ENCODE measurements at regions not wholly inside any gene's neighbourhood (a gene's known extent, or its start where the extent isn't known, plus 50 kb on each side); places are given as distances from the start of the nearest gene placed in this dataset.

GRCh38 chr3:190768891-190769290 is 93.6 kb downstream of the GMNC start:
- TF ChIP-seq EZH2 (IDR thresholded peaks at IDR 0.05; ENCODE audit: borderline replicate concordance, low read depth, low read length, poor library complexity, severe bottlenecking) (no peak), CTCF (conservative IDR thresholded peaks at IDR 0.05; ENCODE audit: low read depth, low read length) (no peak)
- ChIA-PET POLR2A (ENCODE audit: low non-redundant PET) (no interaction called here), CTCF (no interaction called here)
- Histone ChIP-seq H3K4me1 (ENCODE audit: insufficient read depth, low read length, poor library complexity, severe bottlenecking) (peaks cover 13% of the 10 kb centered on the region), H3K27me3 (replicated peaks; ENCODE audit: insufficient read depth, low read depth, low read length, poor library complexity) (no peaks in the 10 kb centered on the region), H3K27ac (ENCODE audit: low read depth, low read length, poor library complexity, severe bottlenecking) (no peak overlapping the region), H3K4me3 (ENCODE audit: low read depth, low read length, poor library complexity, severe bottlenecking) (no peak overlapping the region), H3K36me3 (ENCODE audit: insufficient read depth, low read length, poor library complexity, severe bottlenecking) (no peaks in the 10 kb centered on the region), H3K9me3 (ENCODE audit: low read depth, low read length, poor library complexity, severe bottlenecking) (peaks cover 14% of the 10 kb centered on the region)
- BruUV-seq (replicated peaks), result no TSS peak
- DNase-seq (ENCODE audit: low spot score), result no peak
- intact Hi-C loops (cut with micrococcal nuclease; ENCODE audit: unreplicated experiment), result no loop called here

GRCh38 chr3:190767851-190768250 is 94.6 kb downstream of the GMNC start:
- TF ChIP-seq CTCF (conservative IDR thresholded peaks at IDR 0.05; ENCODE audit: low read depth, low read length), result no peak
- no peak for TF ChIP-seq EZH2 (IDR thresholded peaks at IDR 0.05; ENCODE audit: borderline replicate concordance, low read depth, low read length, poor library complexity, severe bottlenecking)
- H3K4me1 ChIP-seq (ENCODE audit: insufficient read depth, low read length, poor library complexity, severe bottlenecking), result peaks cover 13% of the 10 kb centered on the region
- peaks cover 12% of the 10 kb centered on the region for H3K9me3 ChIP-seq (ENCODE audit: low read depth, low read length, poor library complexity, severe bottlenecking)
- CTCF ChIA-PET, result no interaction called here
- H3K27ac ChIP-seq (ENCODE audit: low read depth, low read length, poor library complexity, severe bottlenecking), result no peak overlapping the region
- BruUV-seq (replicated peaks), result no TSS peak
- H3K4me3 ChIP-seq (ENCODE audit: low read depth, low read length, poor library complexity, severe bottlenecking), result no peak overlapping the region
- intact Hi-C loops (cut with micrococcal nuclease; ENCODE audit: unreplicated experiment), result no loop called here
- POLR2A ChIA-PET (ENCODE audit: low non-redundant PET), result no interaction called here
- H3K36me3 ChIP-seq (ENCODE audit: insufficient read depth, low read length, poor library complexity, severe bottlenecking), result no peaks in the 10 kb centered on the region
- no peaks in the 10 kb centered on the region for H3K27me3 ChIP-seq (replicated peaks; ENCODE audit: insufficient read depth, low read depth, low read length, poor library complexity)
- DNase-seq (ENCODE audit: low spot score), result no peak

GRCh38 chr3:190764231-190765134 is 98.0 kb downstream of the GMNC start:
- no TSS peak for BruUV-seq (replicated peaks)
- intact Hi-C loops (cut with micrococcal nuclease; ENCODE audit: unreplicated experiment), result no loop called here
- H3K27ac ChIP-seq (ENCODE audit: low read depth, low read length, poor library complexity, severe bottlenecking), result peak overlapping the region; percentile 53
- H3K36me3 ChIP-seq (ENCODE audit: insufficient read depth, low read length, poor library complexity, severe bottlenecking), result no peaks in the 10 kb centered on the region
- peaks cover 13% of the 10 kb centered on the region for H3K4me1 ChIP-seq (ENCODE audit: insufficient read depth, low read length, poor library complexity, severe bottlenecking)
- H3K4me3 ChIP-seq (ENCODE audit: low read depth, low read length, poor library complexity, severe bottlenecking), result no peak overlapping the region
- H3K9me3 ChIP-seq (ENCODE audit: low read depth, low read length, poor library complexity, severe bottlenecking), result no peaks in the 10 kb centered on the region
- no peaks in the 10 kb centered on the region for H3K27me3 ChIP-seq (replicated peaks; ENCODE audit: insufficient read depth, low read depth, low read length, poor library complexity)
- CTCF ChIA-PET, result no interaction called here
- TF ChIP-seq CTCF (conservative IDR thresholded peaks at IDR 0.05; ENCODE audit: low read depth, low read length), result no peak
- TF ChIP-seq EZH2 (IDR thresholded peaks at IDR 0.05; ENCODE audit: borderline replicate concordance, low read depth, low read length, poor library complexity, severe bottlenecking), result no peak
- POLR2A ChIA-PET (ENCODE audit: low non-redundant PET), result no interaction called here
- peak; percentile 47 for DNase-seq (ENCODE audit: low spot score)
